Keratinocyte (primary cell): ENCODE measurements at regions not wholly inside any gene's neighbourhood (a gene's known extent, or its start where the extent isn't known, plus 50 kb on each side); places are given as distances from the start of the nearest gene placed in this dataset.

Experiments
- DNase-seq: peaks from one replicate; pipeline ENCODE4 v3.0.0-alpha.2; 2011; ENCODE audit warnings: low read depth, missing footprints, low spot score
- FAIRE-seq: peaks from 2 replicates; lab custom pipeline; 2011; peaks lifted over from hg19 to GRCh38; lab: Jason Lieb, UNC
- H2AFZ ChIP-seq: 2 replicates; pipeline ENCODE4 v1.6.0; 2012; ENCODE audit warnings: low read length, control low read depth, inconsistent platforms; ENCODE audit not compliant: control insufficient read depth
- H3K27ac ChIP-seq: 2 replicates; pipeline ENCODE4 v1.5.1; 2011; ENCODE audit warnings: low read length; ENCODE audit not compliant: control insufficient read depth, insufficient read depth
- H3K27me3 ChIP-seq: 3 replicates; pipeline ENCODE4 v1.6.0; 2011; ENCODE audit warnings: low read length; ENCODE audit not compliant: control insufficient read depth, insufficient read depth; ENCODE audit errors: extremely low read depth
- H3K36me3 ChIP-seq, 2 experiments: 2 replicates in 1 of 2; 3 replicates in 1 of 2; pipeline ENCODE4 v1.5.1; 2011; ENCODE audit warnings: low read length in 2 of 2, mild to moderate bottlenecking in 1 of 2; ENCODE audit not compliant: control insufficient read depth in 2 of 2, insufficient read depth in 2 of 2; ENCODE audit errors: extremely low read depth in 1 of 2
- H3K4me1 ChIP-seq: 3 replicates; pipeline ENCODE4 v1.5.1; 2011; ENCODE audit warnings: low read length; ENCODE audit not compliant: control insufficient read depth, insufficient read depth; ENCODE audit errors: extremely low read depth
- H3K4me2 ChIP-seq: 3 replicates; pipeline ENCODE4 v1.6.0; 2011; ENCODE audit warnings: low read depth, low read length; ENCODE audit not compliant: control insufficient read depth, insufficient read depth; ENCODE audit errors: extremely low read depth
- H3K4me3 ChIP-seq, 3 experiments: fragments of 200-600 bp in 1 of 3; sonication (generic) in 1 of 3; 2 replicates in 2 of 3; 3 replicates in 1 of 3; pipeline ENCODE4 v1.5.1; 2011 to 2016; ENCODE audit warnings: low read length in 3 of 3, mild to moderate bottlenecking in 3 of 3, control low read depth in 2 of 3, inconsistent platforms in 1 of 3, low read depth in 1 of 3, mixed read lengths in 1 of 3, mixed run types in 1 of 3, moderate library complexity in 1 of 3; ENCODE audit not compliant: control insufficient read depth in 2 of 3, insufficient read depth in 2 of 3; ENCODE audit errors: extremely low read depth in 1 of 3
- H3K79me2 ChIP-seq: 2 replicates; pipeline ENCODE4 v1.6.0; 2012; ENCODE audit warnings: low read length; ENCODE audit not compliant: control insufficient read depth, insufficient read depth
- H3K9ac ChIP-seq: 3 replicates; pipeline ENCODE4 v1.6.0; 2011; ENCODE audit warnings: low read length; ENCODE audit not compliant: control insufficient read depth, insufficient read depth; ENCODE audit errors: extremely low read depth
- H3K9me1 ChIP-seq: 3 replicates; pipeline ENCODE4 v1.6.0; 2011; ENCODE audit warnings: low read length; ENCODE audit not compliant: control insufficient read depth, insufficient read depth; ENCODE audit errors: extremely low read depth
- H3K9me3 ChIP-seq: 2 replicates; pipeline ENCODE4 v1.5.1; 2012; ENCODE audit warnings: low read depth, low read length; ENCODE audit not compliant: control insufficient read depth
- H4K20me1 ChIP-seq: 3 replicates; pipeline ENCODE4 v1.6.0; 2011; ENCODE audit warnings: low read length; ENCODE audit not compliant: control insufficient read depth, insufficient read depth; ENCODE audit errors: extremely low read depth
- EZH2 ChIP-seq: IDR thresholded peaks from one replicate; pipeline ENCODE4 v1.6.1; 2012; ENCODE audit warnings: inconsistent platforms, mild to moderate bottlenecking, low read length, moderate library complexity
- dilution Hi-C: fragments of 300-500 bp; cut with MboI; formaldehyde crosslinking; loops from one replicate; pipeline ENCODE4 v1.7.0; 2020; ENCODE audit warnings: low sequenced_read_pairs; ENCODE audit not compliant: extremely low pct_ligation_motif_present
- TF ChIP-seq, protein P1 (sequence below), 3 experiments: IDR thresholded peaks in 1 of 3; conservative IDR thresholded peaks in 1 of 3; optimal IDR thresholded peaks in 1 of 3; 2 replicates in 2 of 3; 3 replicates in 1 of 3; pipeline versions ENCODE3 to v1.5.1; 2011; ENCODE audit warnings: low read length in 3 of 3, mild to moderate bottlenecking in 3 of 3, moderate library complexity in 2 of 3, control low read depth in 1 of 3, inconsistent platforms in 1 of 3; ENCODE audit not compliant: insufficient read depth in 2 of 3; ENCODE audit errors: extremely low read depth in 1 of 3

DNA sequence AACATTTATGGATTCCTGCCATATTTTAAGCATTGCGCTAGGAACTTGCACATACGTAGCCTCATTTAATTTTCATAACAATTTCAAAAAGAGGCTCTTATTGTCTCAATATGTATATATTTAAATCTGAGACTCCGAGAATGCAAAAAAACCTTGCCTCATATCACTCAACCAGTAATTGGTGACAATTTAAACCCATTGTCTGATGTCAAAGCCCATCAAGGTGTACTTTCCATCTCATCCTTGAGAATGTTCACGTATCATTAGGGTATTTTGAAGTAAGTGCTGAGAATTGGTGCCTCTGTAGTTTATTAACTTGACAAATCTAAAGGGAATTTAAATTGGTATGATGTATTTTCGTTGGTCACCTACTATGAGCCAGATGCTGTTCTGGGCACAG is 136.5 kb downstream of the FAM76B start:
- H3K27ac ChIP-seq = no peak overlapping the region
- H3K4me1 ChIP-seq = no peaks in the 10 kb centered on the region
- H3K27me3 ChIP-seq = no peaks in the 10 kb centered on the region
- no peak for FAIRE-seq
- TF ChIP-seq EZH2 = no peak
- TF ChIP-seq, protein P1, sequence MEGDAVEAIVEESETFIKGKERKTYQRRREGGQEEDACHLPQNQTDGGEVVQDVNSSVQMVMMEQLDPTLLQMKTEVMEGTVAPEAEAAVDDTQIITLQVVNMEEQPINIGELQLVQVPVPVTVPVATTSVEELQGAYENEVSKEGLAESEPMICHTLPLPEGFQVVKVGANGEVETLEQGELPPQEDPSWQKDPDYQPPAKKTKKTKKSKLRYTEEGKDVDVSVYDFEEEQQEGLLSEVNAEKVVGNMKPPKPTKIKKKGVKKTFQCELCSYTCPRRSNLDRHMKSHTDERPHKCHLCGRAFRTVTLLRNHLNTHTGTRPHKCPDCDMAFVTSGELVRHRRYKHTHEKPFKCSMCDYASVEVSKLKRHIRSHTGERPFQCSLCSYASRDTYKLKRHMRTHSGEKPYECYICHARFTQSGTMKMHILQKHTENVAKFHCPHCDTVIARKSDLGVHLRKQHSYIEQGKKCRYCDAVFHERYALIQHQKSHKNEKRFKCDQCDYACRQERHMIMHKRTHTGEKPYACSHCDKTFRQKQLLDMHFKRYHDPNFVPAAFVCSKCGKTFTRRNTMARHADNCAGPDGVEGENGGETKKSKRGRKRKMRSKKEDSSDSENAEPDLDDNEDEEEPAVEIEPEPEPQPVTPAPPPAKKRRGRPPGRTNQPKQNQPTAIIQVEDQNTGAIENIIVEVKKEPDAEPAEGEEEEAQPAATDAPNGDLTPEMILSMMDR (optimal IDR thresholded peaks at IDR 0.05 in 1 of 3, IDR thresholded peaks at IDR 0.05 in 1 of 3, conservative IDR thresholded peaks at IDR 0.05 in 1 of 3; ENCODE audit: extremely low read depth in 1 of 3, insufficient read depth in 2 of 3, low read length in 3 of 3) = no peak
- no peaks in the 10 kb centered on the region for H3K79me2 ChIP-seq
- no peak overlapping the region for H3K4me2 ChIP-seq
- H3K9ac ChIP-seq = no peak overlapping the region
- DNase-seq = no peak
- H3K36me3 ChIP-seq = no peaks in the 10 kb centered on the region
- H4K20me1 ChIP-seq = no peaks in the 10 kb centered on the region
- H3K9me1 ChIP-seq = no peaks in the 10 kb centered on the region
- H3K4me3 ChIP-seq = no peak overlapping the region
- no peak overlapping the region for H2AFZ ChIP-seq
- no peaks in the 10 kb centered on the region for H3K9me3 ChIP-seq
- dilution Hi-C loops = no loop called here

GRCh38 chr11:95652002-95652472 is 137.5 kb downstream of the FAM76B start:
- Histone ChIP-seq H3K4me3 (no peak overlapping the region), H3K4me1 (no peaks in the 10 kb centered on the region), H3K4me2 (no peak overlapping the region), H3K9me3 (no peaks in the 10 kb centered on the region), H3K27ac (no peak overlapping the region), H3K36me3 (no peaks in the 10 kb centered on the region), H3K79me2 (no peaks in the 10 kb centered on the region), H3K9ac (no peak overlapping the region), H2AFZ (no peak overlapping the region), H3K9me1 (no peaks in the 10 kb centered on the region), H4K20me1 (no peaks in the 10 kb centered on the region), H3K27me3 (no peaks in the 10 kb centered on the region)
- DNase-seq (no peak), FAIRE-seq (no peak)
- dilution Hi-C loops = no loop called here
- TF ChIP-seq EZH2 = no peak
- TF ChIP-seq, protein P1 (optimal IDR thresholded peaks at IDR 0.05 in 1 of 3, IDR thresholded peaks at IDR 0.05 in 1 of 3, conservative IDR thresholded peaks at IDR 0.05 in 1 of 3; ENCODE audit: extremely low read depth in 1 of 3, insufficient read depth in 2 of 3, low read length in 3 of 3) = no peak
